ENCODE measurements at regions not wholly inside any gene's neighbourhood (a gene's known extent, or its start where the extent isn't known, plus 50 kb on each side); places are given as distances from the start of the nearest gene placed in this dataset.

DNA sequence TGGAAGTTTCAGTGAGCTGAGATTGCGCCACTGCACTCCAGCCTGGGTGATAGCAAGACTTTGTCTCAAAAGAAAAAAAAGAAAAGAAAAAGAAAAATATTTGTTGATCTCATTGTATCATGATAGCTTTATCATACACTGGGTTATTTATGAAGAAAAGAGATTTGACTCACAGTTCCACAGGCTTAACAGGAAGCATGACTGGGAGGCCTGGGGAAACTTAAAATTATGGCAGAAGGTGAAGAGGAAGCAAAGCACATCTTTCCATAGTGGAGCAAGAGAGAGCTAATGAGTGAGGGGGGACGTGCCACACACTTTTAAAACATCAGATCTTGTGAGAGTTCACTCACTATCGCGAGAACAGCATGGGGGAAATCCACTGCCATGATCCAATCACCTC lies 72.7 kb upstream of the FUT8 start (continued):
- TF ChIP-seq HOXB5 (CRISPR knock-in tag; IDR thresholded peaks at IDR 0.05) (no peak), GATA3 (IDR thresholded peaks at IDR 0.05; ENCODE audit: borderline replicate concordance) (no peak), TFCP2L1 (CRISPR knock-in tag; IDR thresholded peaks at IDR 0.05) (no peak)
- TF ChIP-seq, protein P1, sequence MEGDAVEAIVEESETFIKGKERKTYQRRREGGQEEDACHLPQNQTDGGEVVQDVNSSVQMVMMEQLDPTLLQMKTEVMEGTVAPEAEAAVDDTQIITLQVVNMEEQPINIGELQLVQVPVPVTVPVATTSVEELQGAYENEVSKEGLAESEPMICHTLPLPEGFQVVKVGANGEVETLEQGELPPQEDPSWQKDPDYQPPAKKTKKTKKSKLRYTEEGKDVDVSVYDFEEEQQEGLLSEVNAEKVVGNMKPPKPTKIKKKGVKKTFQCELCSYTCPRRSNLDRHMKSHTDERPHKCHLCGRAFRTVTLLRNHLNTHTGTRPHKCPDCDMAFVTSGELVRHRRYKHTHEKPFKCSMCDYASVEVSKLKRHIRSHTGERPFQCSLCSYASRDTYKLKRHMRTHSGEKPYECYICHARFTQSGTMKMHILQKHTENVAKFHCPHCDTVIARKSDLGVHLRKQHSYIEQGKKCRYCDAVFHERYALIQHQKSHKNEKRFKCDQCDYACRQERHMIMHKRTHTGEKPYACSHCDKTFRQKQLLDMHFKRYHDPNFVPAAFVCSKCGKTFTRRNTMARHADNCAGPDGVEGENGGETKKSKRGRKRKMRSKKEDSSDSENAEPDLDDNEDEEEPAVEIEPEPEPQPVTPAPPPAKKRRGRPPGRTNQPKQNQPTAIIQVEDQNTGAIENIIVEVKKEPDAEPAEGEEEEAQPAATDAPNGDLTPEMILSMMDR (IDR thresholded peaks at IDR 0.05), result no peak

DNA sequence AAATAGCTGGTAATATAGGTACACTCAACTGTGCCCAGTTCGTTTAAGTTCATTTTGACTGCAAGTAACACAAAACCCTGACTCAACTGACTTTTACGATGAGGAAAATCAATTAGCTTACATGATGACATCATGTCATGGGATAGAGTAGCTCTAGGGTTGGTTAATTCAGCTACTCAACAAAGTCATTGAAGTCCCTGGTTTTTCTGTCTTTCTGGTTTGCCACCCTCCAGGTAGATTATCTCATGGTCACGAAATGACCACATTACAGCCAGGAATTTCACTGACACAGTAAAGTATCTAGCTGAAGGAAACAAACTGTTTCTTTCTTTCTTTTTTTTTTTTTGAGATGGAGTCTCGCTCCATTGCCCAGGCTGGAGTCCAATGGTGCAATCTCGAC lies 68.5 kb upstream of the FUT8 start:
- ChIA-PET POLR2A (no interaction called here), CTCF (interaction anchor here (0.9 to 1.5 kb wide), 3 partner anchors 13 to 180 kb away, joined by 3 to 5 read pairs (median 4); no protein-coding TSS in a partner anchor)
- FAIRE-seq (no peak), DNase-seq (ENCODE audit: low read depth in 1 of 2, low spot score in 1 of 2) (no peak), ATAC-seq (no peak)
- TF ChIP-seq POLR2A (IDR thresholded peaks at IDR 0.05; ENCODE audit: low read length), result no peak
- no peak for TF ChIP-seq TFCP2L1 (CRISPR knock-in tag; IDR thresholded peaks at IDR 0.05)
- TF ChIP-seq, protein P2, sequence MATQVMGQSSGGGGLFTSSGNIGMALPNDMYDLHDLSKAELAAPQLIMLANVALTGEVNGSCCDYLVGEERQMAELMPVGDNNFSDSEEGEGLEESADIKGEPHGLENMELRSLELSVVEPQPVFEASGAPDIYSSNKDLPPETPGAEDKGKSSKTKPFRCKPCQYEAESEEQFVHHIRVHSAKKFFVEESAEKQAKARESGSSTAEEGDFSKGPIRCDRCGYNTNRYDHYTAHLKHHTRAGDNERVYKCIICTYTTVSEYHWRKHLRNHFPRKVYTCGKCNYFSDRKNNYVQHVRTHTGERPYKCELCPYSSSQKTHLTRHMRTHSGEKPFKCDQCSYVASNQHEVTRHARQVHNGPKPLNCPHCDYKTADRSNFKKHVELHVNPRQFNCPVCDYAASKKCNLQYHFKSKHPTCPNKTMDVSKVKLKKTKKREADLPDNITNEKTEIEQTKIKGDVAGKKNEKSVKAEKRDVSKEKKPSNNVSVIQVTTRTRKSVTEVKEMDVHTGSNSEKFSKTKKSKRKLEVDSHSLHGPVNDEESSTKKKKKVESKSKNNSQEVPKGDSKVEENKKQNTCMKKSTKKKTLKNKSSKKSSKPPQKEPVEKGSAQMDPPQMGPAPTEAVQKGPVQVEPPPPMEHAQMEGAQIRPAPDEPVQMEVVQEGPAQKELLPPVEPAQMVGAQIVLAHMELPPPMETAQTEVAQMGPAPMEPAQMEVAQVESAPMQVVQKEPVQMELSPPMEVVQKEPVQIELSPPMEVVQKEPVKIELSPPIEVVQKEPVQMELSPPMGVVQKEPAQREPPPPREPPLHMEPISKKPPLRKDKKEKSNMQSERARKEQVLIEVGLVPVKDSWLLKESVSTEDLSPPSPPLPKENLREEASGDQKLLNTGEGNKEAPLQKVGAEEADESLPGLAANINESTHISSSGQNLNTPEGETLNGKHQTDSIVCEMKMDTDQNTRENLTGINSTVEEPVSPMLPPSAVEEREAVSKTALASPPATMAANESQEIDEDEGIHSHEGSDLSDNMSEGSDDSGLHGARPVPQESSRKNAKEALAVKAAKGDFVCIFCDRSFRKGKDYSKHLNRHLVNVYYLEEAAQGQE (IDR thresholded peaks at IDR 0.05), result no peak
- TF ChIP-seq HOXA7 (CRISPR knock-in tag; IDR thresholded peaks at IDR 0.05), result no peak
- TF ChIP-seq EHF (CRISPR knock-in tag; IDR thresholded peaks at IDR 0.05), result no peak
- no peak for TF ChIP-seq ZNF302 (CRISPR knock-in tag; IDR thresholded peaks at IDR 0.05)
- Histone ChIP-seq H3K4me3 (no peak overlapping the region), H3K27ac (no peak overlapping the region), H3K4me1 (no peaks in the 10 kb centered on the region), H3K9me3 (no peaks in the 10 kb centered on the region), H3K4me2 (no peak overlapping the region)
- 68% methylated on average over 5 of the region's 5 CpGs for WGBS (ENCODE audit: missing lambda C conversion rate)

DNA sequence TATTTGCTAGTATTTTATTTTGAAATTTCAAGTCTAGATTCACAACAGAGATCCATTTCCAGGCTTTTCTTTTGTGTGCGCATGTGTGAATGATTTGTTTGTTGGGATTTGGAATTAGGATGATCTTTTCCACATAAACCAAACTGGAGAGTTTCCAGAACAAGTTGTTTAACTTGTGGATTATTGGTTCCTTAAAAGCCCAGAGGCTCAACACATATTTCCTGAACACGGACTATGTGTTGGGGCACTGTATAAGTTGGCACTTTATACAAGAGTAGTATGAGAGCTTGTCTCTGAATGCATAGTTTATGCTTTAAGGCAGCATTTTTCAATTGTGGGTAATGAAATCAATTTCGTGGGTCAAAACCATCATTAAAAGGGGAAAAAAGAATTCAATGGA lies 67.3 kb upstream of the FUT8 start:
- Histone ChIP-seq H3K9me3 (no peaks in the 10 kb centered on the region), H3K4me2 (no peak overlapping the region), H3K27ac (no peak overlapping the region), H3K4me1 (no peaks in the 10 kb centered on the region), H3K4me3 (no peak overlapping the region)
- FAIRE-seq (no peak), DNase-seq (ENCODE audit: low read depth in 1 of 2, low spot score in 1 of 2) (no peak), ATAC-seq (no peak)
- TF ChIP-seq FOSB (CRISPR knock-in tag; IDR thresholded peaks at IDR 0.05) (no peak), HEYL (CRISPR knock-in tag; IDR thresholded peaks at IDR 0.05) (no peak), JUNB (IDR thresholded peaks at IDR 0.05) (no peak), ZSCAN20 (CRISPR knock-in tag; IDR thresholded peaks at IDR 0.05) (no peak)
- 45% methylated on average over 3 of the region's 3 CpGs for WGBS (ENCODE audit: missing lambda C conversion rate)
- ChIA-PET CTCF (interaction anchor here (0.9 kb wide), 1 partner anchor 181 kb away, joined by 4 read pairs; no protein-coding TSS in a partner anchor), POLR2A (interaction anchor here (0.5 kb wide), 1 partner anchor 23 kb away, joined by 5 read pairs; no protein-coding TSS in a partner anchor)

DNA sequence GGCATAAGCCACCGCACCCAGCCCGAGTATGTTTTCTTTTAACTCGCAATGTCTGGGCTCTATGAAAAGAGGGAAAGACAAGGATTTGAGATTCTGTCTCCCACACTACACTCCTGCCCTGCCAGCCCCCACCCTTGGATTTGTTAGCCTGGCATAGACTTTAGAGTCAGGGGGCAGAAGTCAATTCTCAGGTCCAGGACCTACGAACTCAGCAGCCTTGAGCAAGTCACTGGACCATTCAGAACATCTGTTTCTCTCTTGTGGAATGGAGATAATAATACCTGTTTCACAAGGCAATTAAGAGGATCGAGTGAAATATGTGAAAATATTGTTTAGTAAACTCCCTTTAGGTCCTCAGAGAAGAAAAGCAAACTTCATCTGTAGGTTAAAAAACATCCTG lies 66.1 kb upstream of the FUT8 start:
- H3K27ac ChIP-seq, result no peak overlapping the region
- CTCF ChIA-PET, result interaction anchor here (0.6 to 0.7 kb wide), 2 partner anchors 9 to 100 kb away, joined by 3 read pairs; no protein-coding TSS in a partner anchor
- POLR2A ChIA-PET, result no interaction called here
- no peak for DNase-seq (ENCODE audit: low read depth in 1 of 2, low spot score in 1 of 2)
- no peaks in the 10 kb centered on the region for H3K9me3 ChIP-seq
- no peak overlapping the region for H3K4me2 ChIP-seq
- no peak for ATAC-seq
- no peak overlapping the region for H3K4me3 ChIP-seq
- no peak for FAIRE-seq
- no peaks in the 10 kb centered on the region for H3K4me1 ChIP-seq
- WGBS (ENCODE audit: missing lambda C conversion rate), result 76% methylated on average over 5 of the region's 5 CpGs
- TF ChIP-seq TP53 (CRISPR knock-in tag; IDR thresholded peaks at IDR 0.05) (no peak), GATA3 (IDR thresholded peaks at IDR 0.05; ENCODE audit: borderline replicate concordance) (no peak), HOXB5 (CRISPR knock-in tag; IDR thresholded peaks at IDR 0.05) (no peak), SREBF2 (IDR thresholded peaks at IDR 0.05) (no peak), FOSL2 (IDR thresholded peaks at IDR 0.05) (no peak), FOSL2 (CRISPR knock-in tag; IDR thresholded peaks at IDR 0.05) (no peak), NFE2L2 (conservative IDR thresholded peaks at IDR 0.05; ENCODE audit: low read length) (no peak), HOXB13 (CRISPR knock-in tag; IDR thresholded peaks at IDR 0.05; ENCODE audit: low read depth) (no peak), CHD4 (IDR thresholded peaks at IDR 0.05; ENCODE audit: borderline replicate concordance) (no peak), CEBPB (IDR thresholded peaks at IDR 0.05) (no peak), NR3C1 (IDR thresholded peaks at IDR 0.05) (no peak), BHLHE40 (IDR thresholded peaks at IDR 0.05; ENCODE audit: low read depth, low read length) (no peak), FOSB (CRISPR knock-in tag; IDR thresholded peaks at IDR 0.05) (no peak)
- TF ChIP-seq, protein P3, sequence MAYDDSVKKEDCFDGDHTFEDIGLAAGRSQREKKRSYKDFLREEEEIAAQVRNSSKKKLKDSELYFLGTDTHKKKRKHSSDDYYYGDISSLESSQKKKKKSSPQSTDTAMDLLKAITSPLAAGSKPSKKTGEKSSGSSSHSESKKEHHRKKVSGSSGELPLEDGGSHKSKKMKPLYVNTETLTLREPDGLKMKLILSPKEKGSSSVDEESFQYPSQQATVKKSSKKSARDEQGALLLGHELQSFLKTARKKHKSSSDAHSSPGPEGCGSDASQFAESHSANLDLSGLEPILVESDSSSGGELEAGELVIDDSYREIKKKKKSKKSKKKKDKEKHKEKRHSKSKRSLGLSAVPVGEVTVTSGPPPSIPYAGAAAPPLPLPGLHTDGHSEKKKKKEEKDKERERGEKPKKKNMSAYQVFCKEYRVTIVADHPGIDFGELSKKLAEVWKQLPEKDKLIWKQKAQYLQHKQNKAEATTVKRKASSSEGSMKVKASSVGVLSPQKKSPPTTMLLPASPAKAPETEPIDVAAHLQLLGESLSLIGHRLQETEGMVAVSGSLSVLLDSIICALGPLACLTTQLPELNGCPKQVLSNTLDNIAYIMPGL (CRISPR knock-in tag; IDR thresholded peaks at IDR 0.05; ENCODE audit: borderline replicate concordance), result no peak
- TF ChIP-seq, protein P4, sequence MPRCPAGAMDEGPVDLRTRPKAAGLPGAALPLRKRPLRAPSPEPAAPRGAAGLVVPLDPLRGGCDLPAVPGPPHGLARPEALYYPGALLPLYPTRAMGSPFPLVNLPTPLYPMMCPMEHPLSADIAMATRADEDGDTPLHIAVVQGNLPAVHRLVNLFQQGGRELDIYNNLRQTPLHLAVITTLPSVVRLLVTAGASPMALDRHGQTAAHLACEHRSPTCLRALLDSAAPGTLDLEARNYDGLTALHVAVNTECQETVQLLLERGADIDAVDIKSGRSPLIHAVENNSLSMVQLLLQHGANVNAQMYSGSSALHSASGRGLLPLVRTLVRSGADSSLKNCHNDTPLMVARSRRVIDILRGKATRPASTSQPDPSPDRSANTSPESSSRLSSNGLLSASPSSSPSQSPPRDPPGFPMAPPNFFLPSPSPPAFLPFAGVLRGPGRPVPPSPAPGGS (IDR thresholded peaks at IDR 0.05), result no peak

Data from A549 (cell line).